Activated T-cell treated with anti-CD3 and anti-CD28 coated beads for 24 hours (primary cell): ENCODE measurements at regions not wholly inside any gene's neighbourhood (a gene's known extent, or its start where the extent isn't known, plus 50 kb on each side); places are given as distances from the start of the nearest gene placed in this dataset.

Source experiments
- DNase-seq: peaks from one replicate; pipeline ENCODE4 v3.0.0-alpha.2; 2020; ENCODE audit warnings: low read depth

DNA sequence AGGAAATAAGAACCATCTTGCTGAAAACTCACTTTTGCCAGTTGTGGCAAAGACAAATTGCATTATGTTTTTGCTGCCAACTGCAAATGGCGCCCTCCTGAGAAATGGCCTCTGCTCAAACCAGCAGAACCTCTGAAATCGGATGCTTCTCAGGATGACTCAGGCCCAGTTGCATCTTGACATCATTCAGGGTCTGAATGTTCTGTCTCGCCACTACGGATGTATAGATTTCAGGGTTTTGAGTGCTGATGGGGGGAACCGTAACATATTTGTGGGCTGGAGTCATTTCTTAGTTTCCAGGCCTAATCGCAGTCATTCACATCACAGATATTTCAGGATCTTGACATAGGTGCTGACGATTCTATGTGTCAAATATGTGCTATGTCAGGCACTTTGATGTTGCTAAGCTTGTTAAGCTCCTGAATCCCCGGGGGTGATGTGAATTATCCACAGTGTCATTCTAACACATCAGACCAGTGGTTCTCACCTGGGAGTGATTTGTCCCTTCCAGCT lies 207.1 kb downstream of the NFATC2 start:
- no peak for DNase-seq

DNA sequence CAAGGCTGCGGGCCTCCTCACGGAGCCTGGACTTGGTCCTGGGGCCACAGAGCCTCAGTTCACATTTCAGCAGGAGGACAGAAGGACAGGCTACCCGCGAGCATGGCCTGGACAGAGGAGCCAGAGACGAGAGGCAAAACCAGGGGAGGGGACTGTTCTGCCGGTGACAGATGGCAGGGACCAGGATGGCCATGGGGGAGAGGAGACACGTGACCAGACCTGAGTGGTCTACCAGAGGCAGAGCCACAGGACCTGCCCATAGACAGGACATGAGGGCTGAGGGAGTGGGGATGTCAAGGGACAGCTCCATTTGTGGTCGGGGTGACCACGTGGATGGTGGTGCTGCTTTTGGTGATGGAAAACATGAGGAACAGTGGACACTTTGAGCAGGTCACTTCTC lies 207.9 kb downstream of the NFATC2 start:
- no peak for DNase-seq

DNA sequence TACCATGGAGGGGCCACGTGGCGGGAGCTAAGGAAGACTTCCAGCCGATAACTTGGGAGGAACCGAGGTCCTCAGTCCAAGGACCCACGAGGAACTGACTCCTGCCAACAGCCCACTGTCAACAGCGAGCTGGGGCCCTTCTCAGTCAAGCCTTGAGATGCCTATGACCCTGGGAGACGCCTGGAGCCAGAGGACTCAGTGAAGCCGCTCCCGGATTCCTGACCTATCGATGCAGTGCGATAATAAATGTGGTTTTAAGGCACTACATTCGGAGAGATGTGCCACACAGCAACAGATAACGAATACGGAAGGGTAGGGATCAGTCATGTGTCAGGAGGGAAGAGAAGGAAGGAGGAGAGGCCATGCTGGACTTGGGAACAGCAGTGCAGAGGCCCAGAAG lies 208.5 kb downstream of the NFATC2 start:
- no peak for DNase-seq

DNA sequence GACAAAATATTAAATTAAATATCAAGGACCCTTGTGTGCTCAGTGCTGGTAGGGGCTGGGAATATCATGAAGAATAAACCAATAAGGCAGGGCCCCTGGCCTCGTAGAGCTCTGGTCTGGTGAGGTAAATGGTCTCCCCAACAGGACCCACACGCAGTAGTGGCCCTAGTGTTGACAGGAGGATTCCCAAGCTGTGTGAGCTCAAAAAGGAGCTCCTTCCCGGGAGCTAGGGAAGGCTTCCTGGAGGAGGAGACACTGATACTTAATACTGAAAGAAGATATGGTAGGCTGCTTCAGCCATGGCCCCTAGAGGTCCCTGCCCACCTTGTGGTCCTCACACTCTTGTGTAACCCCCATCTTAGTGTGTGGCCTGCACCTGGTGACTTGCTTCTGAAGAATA lies 209.1 kb downstream of the NFATC2 start:
- DNase-seq, result no peak

DNA sequence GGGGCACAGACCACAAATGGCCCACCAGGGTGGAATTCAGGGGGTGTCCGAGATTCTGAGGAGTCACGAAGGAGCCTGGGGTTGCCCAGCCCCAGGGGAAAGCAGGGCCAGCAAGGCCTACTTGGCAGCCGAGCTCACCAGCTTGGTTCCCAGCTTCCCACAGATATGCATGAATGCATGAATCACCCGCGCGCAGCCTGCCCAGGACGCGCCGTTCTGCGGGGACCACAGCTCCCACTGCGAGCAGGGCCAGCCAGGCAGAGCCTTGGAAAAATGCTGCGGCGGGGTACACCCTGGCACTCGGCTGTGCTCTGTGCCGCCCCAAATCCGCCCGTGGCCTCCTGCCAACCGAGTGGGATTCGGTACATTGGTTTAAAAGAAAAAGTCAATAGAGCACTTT lies 211.0 kb downstream of the NFATC2 start:
- no peak for DNase-seq

DNA sequence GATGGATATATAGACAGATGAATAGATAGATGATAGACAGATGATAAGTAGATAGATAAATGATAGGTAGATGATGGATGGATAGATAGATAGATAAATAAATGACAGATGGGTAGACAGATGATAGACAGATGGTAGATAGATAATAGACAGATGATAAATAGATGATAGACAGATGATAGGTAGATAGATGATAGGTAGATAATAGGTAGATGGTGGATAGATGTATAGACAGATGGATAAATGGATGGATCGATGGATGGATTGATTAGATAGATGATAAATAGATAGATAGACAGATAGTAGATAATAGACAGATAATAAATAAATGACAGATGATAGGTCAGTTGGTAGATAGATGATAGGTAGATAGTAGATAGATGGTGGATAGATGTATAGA lies 212.7 kb downstream of the NFATC2 start:
- no peak for DNase-seq

DNA sequence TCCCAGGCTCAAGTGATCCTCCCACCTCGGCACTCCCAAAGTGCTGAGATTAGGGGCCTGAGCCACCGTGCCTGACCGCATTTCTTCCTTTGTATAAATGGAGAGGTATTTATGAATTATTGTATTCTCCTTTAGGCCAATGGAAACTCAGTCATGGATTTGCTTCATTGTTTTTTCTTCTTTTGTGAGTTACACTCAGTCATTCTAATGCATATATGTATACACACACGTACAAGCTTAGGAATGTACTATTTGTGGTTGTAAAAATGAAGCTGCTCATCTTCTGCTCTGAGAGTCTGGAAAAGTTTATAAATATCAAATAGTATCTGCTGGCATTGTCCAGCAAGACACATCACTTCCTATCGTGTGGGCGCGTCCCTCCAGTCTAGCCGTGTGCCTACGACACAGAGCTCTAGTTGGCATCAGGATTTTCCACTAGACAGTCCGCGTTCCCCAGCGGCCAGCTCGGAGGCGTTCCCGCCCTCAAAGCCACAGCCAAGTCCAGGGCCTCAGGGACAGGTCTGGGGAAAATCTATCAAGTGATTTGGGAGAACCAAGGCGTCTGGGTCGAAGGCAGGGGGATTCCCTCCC lies 215.2 kb downstream of the NFATC2 start:
- DNase-seq, result no peak

DNA sequence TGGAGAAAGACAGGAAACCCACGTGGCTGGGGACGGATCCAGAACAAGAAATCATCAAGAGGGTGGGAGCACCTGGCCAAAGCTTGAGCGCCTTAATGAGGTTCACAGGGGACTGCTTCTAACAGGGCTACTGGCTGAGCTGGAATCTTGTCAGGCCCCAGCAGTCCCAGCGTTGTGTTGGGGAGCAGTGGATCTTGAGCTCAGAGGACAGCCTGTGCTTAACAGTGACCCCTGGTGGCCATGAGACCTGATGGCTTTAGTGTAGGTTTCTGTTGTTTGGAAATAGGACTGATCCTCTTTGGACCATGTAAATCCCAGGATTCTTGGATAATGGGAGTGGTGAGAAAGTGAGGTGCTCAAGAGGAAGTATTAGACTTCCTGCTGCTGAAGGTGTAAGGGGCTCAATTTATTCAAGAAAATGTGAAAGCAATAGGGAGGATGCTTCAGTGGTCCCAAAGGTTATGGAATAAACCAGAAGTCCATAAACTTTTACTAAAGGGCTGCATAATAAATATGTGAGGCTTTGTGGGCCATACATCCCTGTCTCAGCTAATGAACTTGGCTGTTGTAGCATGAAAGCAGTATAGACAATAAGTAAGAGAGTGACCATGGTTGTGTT lies 216.2 kb downstream of the NFATC2 start:
- peak; percentile 28 for DNase-seq

DNA sequence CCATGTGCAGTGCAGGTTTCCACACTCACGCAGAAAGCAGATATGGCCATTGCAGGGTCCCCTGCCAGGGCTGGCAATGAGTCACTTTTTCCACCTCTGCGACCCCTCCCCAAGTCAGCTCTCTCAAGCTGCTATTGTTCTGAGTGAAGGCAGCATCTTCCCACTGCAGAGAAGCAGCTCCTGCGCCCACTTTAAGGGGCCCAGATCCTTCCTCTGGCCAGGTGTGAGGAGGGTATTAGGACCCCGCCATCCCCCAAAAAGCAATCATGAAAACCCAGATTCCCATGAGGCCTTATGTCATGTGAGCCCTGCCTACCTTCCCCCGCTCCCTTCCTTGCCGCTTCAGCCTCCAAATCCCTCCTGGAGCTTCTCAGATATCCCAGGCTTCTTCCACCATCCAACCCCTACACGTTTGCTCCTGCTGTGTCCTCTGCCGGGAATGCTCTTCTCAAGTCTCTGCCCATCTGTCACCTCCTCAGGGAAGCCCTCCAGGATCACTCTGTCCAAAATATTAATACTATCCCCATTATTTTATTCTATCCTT lies 220.3 kb downstream of the NFATC2 start:
- DNase-seq, result no peak

DNA sequence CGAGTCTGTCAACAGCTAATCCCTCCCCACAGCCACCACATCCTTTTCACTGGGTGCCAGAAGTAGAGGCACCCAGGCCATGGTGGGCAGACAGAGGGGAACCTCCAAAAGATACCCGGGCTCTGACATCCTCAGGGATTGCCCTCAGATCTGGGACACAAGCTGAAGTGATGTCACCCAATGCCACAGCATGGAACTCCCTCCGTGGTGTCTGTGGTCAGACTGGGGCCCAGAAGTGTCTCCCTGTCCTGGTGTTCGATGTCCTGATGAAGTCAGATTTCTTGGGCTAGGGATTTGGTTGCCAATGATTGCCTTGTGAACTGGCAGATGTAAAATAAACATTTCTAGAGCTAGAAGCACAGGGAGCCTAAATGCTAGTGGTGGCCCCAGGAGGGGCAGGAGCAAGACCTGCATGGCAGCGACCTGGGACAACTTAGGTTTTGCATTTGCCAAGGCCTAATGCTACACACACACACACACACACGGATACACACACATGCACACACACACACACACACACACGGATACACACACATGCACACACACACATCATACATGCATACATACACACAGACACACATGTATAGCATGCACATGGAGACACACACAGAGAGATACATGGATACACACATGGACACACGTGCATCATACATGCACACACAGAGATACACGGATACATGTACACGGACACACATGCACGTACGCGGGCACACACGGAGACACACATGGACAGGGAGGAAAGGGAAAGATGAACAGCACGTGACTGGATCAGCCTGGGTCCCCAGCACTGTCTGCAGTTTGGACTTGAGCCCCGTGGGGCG lies 221.0 kb downstream of the NFATC2 start:
- DNase-seq, result no peak

DNA sequence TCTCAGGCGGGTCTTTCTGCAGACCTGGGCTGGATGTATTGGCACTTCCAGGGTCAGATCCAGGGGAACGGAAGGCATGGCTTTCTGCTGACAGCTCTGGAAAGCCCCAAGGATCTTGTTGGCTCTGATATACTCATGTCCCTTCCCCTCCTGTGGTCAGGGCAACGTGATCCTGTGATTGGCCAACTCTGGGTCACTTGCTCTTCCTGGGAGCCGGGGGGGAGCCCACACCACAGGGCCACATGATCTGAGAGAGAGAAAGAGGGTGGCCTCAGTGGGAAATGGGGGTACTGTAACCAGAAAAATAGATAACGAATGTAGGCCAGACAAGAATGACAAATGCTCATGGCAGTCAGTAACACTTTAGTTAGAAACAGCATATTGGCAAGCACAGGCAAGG lies 223.0 kb downstream of the NFATC2 start:
- no peak for DNase-seq

DNA sequence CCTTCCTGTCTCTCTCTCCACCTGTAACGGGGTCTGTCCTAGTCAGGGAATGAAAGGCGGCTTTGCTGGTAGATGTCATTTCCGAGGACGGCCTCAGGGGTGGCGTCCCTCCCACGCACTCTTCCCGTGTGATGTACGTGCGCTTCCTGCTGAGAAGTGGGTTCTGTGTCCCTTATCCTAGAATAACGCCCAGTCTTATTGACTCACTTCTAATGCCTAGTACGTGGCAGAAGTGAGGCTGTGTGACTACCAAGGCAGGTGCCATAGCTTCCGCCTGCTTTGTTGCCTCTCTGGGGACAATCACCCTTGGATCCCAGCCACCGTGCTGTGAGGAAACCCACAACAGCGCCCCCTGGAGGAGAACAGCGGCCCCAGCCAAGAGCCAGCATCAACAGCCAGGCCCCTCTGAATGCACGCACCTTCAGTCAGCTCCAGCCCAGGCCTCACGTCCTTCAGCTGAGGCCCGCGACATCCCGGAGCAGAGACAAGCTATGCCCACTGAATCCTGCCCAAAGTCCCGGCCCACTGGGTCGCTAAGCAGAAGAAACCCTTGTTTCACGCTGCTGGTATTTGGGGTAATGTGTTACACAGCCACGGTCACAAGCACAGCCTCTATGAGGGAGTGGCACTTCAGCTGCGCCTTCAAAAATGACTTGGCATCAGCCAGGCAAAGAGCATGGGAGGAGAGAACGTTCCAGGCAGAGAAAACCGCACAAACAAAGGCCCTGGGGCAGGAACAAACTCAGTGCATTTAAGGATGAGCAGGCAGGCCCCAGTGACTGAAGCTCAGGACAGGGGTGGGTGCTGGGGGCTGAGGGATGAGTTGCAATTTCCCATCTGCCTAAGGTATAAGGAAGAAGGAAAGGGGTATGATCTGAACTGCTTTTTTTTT lies 224.2 kb downstream of the NFATC2 start:
- peak; percentile 22 for DNase-seq

DNA sequence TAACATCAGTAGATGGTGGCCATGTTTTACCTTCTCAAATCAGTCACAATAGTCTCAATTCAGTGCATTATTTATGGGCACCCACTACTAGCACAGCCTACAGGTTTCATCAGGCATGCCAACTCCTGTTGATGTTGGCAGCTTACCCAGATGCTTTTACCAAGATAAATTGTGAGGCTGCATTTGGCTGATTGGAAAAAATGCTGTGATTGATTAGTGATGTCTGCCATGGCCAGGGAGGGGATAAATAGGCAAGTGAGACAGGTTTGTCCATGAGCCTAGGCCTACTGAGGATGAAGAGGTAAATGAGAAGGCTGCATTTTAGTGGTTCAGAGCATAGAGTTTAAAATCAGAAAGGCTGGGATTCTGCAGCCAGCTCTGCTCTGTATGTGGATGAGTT lies 227.1 kb downstream of the NFATC2 start:
- DNase-seq, result no peak

DNA sequence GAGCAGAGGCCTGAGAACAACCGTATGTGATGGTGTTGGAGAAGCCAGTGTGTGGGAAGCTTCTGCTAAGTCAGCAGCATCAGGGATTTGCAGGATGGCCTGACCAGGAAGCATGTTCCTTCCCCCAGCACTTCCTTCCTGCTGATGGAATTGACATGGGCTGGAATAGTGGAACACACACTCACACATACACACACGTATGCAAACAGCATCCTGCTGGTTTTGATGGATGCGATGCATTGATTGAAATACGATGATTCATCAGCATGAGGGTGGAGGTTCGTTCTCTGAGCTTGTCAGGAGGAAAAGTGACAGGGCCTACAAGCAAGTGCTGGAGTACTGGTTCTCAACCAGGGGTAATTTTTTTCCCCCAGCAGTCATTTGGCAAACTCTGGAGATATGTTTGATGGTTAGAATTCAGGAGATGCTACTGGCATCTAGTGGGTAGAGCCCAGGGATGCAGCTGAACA lies 229.1 kb downstream of the NFATC2 start:
- DNase-seq, result no peak

DNA sequence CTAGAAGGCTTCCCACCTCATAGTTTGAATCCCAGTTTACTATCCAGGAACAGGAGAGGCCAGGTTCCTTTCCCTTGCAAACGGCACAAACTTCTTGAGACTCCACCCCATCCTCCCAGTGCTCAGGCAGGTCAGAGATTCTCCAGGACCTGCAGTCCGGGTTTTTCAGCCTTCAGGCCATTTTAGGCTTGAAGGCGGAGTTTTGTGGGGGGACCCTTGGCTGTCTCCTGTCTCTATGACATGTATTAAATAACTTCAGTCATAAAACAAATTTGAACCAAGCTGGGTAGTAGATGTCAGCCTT lies 230.1 kb downstream of the NFATC2 start:
- no peak for DNase-seq

DNA sequence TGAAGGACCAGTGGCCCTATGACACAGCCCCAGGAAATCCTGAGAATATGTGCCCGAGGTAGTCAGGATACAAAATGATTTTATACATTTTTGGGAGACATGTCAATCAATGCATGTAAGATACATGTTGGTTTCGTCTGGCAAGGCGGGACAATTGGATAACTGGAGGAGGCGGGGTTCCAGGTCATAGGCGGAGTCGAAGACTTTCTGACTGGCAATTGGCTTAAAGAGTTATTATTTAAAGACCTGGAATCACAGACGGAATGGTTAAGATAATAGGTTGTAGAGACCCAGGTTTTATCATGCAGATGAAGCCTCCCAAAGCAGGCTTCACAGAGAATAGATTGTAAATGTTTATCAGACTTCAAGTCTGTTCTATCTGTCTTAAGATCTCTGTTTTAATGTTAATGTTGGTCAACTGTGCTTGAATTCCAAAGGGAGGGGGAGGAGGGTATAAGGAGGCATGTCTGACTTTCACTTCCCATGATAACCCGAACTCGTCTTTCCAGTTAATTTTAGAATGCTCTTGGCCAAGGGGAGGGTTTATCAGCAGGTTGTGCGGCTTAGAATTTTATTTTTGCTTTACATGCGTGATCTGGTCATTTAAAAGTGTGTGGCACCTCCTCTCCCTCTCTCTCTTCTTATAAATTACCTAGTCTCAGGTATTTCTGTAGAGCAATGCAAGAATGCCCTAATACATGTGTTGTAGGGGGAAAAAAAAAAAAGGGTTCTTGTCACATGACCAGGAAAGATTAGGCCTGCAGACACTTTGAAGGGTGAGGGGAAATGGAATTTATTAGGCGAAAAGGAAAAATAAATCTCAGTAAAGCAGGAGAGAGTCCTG lies 230.7 kb downstream of the NFATC2 start:
- DNase-seq, result no peak

DNA sequence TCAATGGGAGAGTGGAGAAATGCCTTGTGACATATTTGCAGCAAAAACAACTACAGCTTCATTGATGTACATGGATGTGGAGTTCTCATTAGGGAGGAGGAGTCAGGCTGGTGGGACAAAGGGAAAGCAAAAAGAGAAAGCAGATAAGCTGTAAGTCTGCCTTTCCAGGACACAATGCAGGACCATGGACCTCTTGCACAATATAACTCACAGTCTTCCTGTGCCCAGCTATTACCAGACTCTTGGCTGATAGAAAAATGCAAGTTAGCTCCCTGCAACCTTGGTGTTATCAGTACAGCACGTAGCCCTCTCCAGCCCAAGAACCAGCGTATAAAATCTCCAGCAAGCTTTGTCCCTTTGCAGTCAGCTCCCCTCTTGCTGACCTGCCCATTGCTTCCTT lies 232.3 kb downstream of the NFATC2 start:
- DNase-seq, result no peak

DNA sequence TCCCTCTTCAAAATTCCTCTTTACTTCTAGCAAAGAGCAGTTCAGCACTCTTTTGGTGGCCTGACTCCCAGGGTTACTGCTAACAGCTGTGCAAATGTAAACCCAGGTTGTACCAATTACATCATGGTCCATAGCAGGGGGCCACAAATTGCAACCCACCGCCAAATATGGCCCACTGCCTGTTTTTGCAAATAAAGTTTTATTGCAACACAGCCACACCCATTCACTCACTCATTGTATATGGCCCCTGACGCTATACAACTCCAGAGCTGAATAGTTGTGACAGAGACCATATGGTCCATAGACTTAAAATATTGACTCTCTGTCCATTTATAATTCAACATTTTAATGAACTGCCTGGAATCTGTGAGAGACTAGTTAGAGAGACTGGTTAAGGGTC lies 233.4 kb downstream of the NFATC2 start:
- no peak for DNase-seq

DNA sequence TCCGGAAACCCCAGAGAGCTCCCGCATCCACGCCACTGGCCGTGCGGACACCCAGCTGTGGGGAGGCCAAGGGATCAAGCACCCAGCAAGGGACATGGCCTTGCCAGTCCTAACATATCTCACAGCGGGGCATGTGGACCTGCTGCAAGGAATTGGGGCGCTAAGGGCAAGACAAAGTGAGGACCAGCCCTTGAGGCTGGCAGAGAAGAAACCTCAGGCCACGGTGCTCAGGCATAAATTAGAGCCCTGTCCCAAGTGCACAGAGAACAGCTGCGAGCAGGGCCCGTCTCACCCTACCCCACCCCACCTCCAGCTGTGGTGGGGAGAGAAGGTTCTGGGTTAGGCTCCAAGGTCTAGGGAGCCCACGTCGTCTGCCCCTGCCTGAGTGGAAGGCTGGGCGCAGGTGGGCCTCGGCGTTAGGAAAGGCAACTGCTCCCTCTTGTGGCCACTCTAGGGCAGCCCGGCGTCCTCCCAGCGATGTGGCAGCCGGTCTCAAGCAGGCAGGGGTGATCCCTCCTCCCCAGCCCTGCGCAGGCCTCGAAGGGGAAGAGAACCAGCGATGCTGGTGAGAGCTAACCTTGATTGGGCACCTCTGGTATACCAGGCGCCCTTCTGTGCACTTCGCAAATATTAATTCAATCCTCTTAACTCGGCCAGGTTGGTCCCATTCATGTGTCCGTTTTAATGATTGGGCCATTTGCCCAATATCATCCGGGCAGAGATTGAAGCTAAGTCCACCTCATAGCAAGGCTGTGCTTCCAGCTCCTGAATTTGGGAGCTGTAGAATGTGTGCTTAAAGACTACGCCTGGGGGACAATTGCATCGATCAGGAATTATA lies 235.8 kb downstream of the NFATC2 start:
- DNase-seq, result peak; percentile 70

DNA sequence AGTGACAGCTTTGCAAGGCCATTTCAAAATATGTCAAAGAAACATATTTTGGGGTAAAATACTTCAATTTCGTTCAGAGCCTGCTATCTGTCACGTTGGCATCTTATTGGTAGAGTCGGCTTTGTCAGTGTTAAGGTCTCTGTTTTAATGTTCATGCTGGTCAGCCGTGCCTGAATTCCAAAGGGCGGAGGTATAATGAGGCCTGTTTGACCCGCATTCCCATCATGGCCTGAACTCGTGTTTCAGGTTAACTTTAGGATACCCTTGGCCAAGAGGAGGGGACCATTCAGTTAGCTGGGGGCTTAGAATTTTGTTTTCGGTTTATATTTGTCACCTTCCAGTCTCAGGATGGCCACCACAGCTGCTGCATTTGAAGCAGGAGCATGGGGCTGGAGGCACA lies 236.4 kb downstream of the NFATC2 start:
- no peak for DNase-seq
